Naive thymus-derived CD8-positive, alpha-beta T cell (primary cell): ENCODE measurements at regions not wholly inside any gene's neighbourhood (a gene's known extent, or its start where the extent isn't known, plus 50 kb on each side); places are given as distances from the start of the nearest gene placed in this dataset.

Source experiments
- ATAC-seq, 2 donors: fragments of 150-1000 bp; cut with Tn5 transposase in 1 of 2; sonication (Bioruptor Pico), chemical (Tn5 transposase) in 1 of 2; 1 replicate in 1 of 2; 2 replicates in 1 of 2; pipeline ENCODE4 v1.10.0; 2021; ENCODE audit warnings: mild to moderate bottlenecking in 2 of 2, moderate library complexity in 2 of 2
- POLR2A ChIA-PET: fragments of 350-600 bp; sonication (Branson Sonifier 250); formaldehyde crosslinking; loops from one replicate; lab custom pipeline; 2021; ENCODE audit warnings: antibody characterized with exemption; lab: Charles Lee
- DNase-seq, 10 donors: peaks; one replicate each; pipeline versions ENCODE4 v3.0.0 to v3.0.0-alpha.2; 2020 to 2022
- H3K27ac Mint-ChIP-seq, 10 donors: one replicate each; pipeline ENCODE4 v1.8.0; 2020 to 2022; ENCODE audit warnings: mild to moderate bottlenecking in 10 of 10, mixed read lengths in 10 of 10, moderate library complexity in 4 of 10, inconsistent platforms in 1 of 10
- H3K27me3 Mint-ChIP-seq, 5 donors: one replicate each; pipeline ENCODE4 v1.8.0; 2021 to 2022; ENCODE audit warnings: mixed read lengths in 5 of 5
- H3K36me3 Mint-ChIP-seq, 3 donors: one replicate each; pipeline ENCODE4 v1.8.0; 2020 to 2022; ENCODE audit warnings: mixed read lengths in 3 of 3, mild to moderate bottlenecking in 2 of 3, inconsistent platforms in 1 of 3
- H3K4me1 Mint-ChIP-seq, 4 donors: one replicate each; pipeline ENCODE4 v1.8.0; 2021 to 2022; ENCODE audit warnings: mixed read lengths in 4 of 4
- H3K4me3 Mint-ChIP-seq, 10 donors: one replicate each; pipeline ENCODE4 v1.8.0; 2020 to 2022; ENCODE audit warnings: mild to moderate bottlenecking in 10 of 10, mixed read lengths in 10 of 10, moderate library complexity in 6 of 10, inconsistent platforms in 1 of 10
- H3K9me3 Mint-ChIP-seq, 9 donors: one replicate each; pipeline ENCODE4 v1.8.0; 2020 to 2022; ENCODE audit warnings: mixed read lengths in 9 of 9, mild to moderate bottlenecking in 3 of 9, inconsistent platforms in 1 of 9, moderate library complexity in 1 of 9

DNA sequence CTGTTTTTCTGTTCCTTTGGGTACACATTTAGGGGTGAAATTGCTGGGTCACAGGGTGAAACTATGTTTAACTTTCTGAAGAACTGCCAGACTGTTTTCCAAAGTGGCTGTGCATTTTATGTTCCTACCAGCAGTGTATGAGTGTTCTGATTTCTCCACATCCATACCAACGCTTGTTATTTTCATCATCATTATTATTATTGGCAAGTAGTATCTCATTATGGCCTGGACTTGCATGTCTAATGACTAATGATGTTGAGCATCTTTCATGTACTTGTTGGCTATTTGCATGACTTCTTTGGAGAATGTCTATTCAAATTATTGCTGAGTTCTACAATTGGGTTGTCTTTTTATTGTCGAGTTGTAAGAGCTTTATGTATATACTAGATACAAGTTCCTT is 321.8 kb upstream of the HTR2A start:
- no peak for ATAC-seq
- POLR2A ChIA-PET: no interaction called here

DNA sequence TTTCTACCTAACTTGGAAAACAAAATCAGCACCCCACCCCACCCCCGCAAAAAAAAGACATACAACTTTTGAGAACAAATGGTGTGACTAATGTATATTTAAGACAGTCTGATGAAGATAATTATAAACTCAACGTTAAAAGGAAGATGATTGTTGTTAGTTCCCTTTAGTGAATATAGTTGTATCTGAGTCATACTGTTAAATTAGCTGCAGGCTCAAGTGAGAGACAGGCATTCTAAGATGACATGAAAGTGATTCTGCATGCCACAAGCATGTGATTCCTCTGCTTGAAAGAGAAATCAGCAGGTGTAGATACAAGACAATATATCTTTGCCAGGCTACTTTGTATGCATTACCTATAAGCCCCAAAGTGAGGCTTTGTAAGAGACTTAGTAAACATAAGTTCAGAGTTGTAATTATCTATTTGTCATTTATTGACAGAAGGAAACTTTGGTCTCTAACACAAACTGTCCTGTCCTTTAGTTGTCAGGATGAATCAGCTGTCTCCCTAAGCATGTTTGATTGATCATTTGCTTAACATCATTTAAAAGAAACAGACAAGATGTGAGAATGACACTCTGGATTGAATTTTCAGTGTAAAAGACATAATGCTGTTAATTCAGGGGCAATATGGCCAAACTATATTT is 319.4 kb upstream of the HTR2A start:
- Mint-ChIP-seq H3K27ac (no peak overlapping the region), H3K9me3 (peaks cover 0 to 11% (median 2%) of the 10 kb centered on the region in 9 donors), H3K4me3 (no peak overlapping the region), H3K4me1 (peaks cover 0 to 2% (median 0%) of the 10 kb centered on the region in 4 donors), H3K36me3 (no peaks in the 10 kb centered on the region), H3K27me3 (peaks cover 0 to 3% (median 1%) of the 10 kb centered on the region in 5 donors)
- DNase-seq (no peak), ATAC-seq (no peak)
- POLR2A ChIA-PET: no interaction called here

More for the DNA sequence above, 321.8 kb upstream of the HTR2A start:
- Mint-ChIP-seq H3K9me3 (peaks cover 0 to 9% (median 2%) of the 10 kb centered on the region in 9 donors), H3K36me3 (no peaks in the 10 kb centered on the region), H3K4me3 (no peak overlapping the region), H3K27ac (no peak overlapping the region), H3K27me3 (peaks cover 0 to 3% (median 0%) of the 10 kb centered on the region in 5 donors), H3K4me1 (peaks cover 0 to 2% (median 0%) of the 10 kb centered on the region in 4 donors)
- DNase-seq: no peak

DNA sequence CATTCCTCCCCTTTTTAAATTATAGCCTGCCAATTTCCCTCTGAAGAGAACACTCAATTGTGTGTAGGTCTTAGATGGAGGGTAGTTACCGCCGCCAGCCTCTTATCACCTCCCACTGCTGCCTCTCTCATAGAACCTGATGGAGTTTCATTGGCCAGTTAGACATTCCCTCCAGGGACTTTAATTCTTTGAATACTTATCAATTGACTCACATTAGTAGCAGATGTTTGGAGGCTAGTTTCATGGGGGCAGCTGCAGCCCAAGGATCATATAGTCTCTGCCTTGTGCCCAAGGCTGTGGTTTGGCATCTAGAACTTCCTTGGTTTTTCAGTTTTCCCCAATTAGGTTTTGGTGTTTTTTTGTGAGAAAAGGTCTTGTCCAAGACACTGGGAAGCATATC is 318.9 kb upstream of the HTR2A start:
- H3K27ac Mint-ChIP-seq: no peak overlapping the region
- ATAC-seq (no peak), DNase-seq (no peak)
- H3K27me3 Mint-ChIP-seq: peaks cover 0 to 8% (median 4%) of the 10 kb centered on the region in 5 donors
- H3K4me1 Mint-ChIP-seq: peaks cover 0 to 2% (median 0%) of the 10 kb centered on the region in 4 donors
- no peak overlapping the region for H3K4me3 Mint-ChIP-seq
- no peaks in the 10 kb centered on the region for H3K36me3 Mint-ChIP-seq
- peaks cover 0 to 11% (median 2%) of the 10 kb centered on the region in 9 donors for H3K9me3 Mint-ChIP-seq
- POLR2A ChIA-PET: no interaction called here

DNA sequence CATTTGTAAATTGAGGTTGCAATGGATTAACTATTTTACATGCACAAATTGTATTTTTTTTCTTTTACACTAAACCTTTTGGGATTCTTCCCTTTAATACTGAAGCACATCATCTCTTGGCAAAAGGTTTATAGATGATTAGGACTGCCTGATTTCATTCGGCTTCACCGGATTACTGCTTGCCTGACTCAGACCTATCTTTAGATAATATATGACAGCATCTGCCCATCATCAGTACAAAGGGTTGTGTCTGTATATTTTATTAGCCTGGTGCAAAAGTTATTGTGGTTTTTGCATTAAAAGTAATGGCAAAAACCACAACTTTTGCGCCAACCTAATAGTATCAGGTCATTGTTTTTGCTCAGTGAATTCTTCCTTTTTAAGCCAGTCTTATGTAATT is 316.2 kb upstream of the HTR2A start:
- Mint-ChIP-seq H3K27me3 (peaks cover 0 to 11% (median 3%) of the 10 kb centered on the region in 5 donors), H3K4me1 (peaks cover 0 to 2% (median 0%) of the 10 kb centered on the region in 4 donors), H3K4me3 (no peak overlapping the region), H3K9me3 (peaks cover 0 to 11% (median 0%) of the 10 kb centered on the region in 9 donors), H3K27ac (no peak overlapping the region), H3K36me3 (no peaks in the 10 kb centered on the region)
- ATAC-seq (no peak), DNase-seq (no peak)
- POLR2A ChIA-PET: no interaction called here

DNA sequence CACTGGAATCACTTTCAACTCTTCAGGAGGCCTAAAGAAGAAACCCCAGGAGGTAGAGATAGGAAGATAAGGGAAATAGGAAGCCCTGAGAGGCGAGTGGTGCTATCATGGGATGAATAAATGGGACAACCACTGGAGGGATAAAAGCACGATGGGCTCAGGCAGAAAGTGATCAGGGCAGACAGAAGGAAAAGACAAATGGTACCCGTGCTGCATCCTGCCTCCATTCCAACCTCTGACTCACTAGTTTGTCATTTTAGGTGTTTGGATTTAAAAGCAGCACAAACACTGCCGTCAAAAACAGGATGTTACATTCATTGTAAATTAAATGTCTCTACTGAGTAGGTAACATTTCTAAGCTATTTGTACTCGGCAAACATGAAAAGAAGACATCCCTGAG is 314.3 kb upstream of the HTR2A start:
- H3K9me3 Mint-ChIP-seq: peaks cover 0 to 11% (median 0%) of the 10 kb centered on the region in 9 donors
- ATAC-seq (no peak), DNase-seq (no peak)
- POLR2A ChIA-PET: interaction anchor here (0.5 kb wide), 1 partner anchor 9 kb away, joined by 3 read pairs; no protein-coding TSS in a partner anchor
- peaks cover 0 to 11% (median 3%) of the 10 kb centered on the region in 5 donors for H3K27me3 Mint-ChIP-seq
- no peaks in the 10 kb centered on the region for H3K36me3 Mint-ChIP-seq
- H3K4me3 Mint-ChIP-seq: no peak overlapping the region
- H3K27ac Mint-ChIP-seq: no peak overlapping the region
- peaks cover 0 to 2% (median 0%) of the 10 kb centered on the region in 4 donors for H3K4me1 Mint-ChIP-seq

DNA sequence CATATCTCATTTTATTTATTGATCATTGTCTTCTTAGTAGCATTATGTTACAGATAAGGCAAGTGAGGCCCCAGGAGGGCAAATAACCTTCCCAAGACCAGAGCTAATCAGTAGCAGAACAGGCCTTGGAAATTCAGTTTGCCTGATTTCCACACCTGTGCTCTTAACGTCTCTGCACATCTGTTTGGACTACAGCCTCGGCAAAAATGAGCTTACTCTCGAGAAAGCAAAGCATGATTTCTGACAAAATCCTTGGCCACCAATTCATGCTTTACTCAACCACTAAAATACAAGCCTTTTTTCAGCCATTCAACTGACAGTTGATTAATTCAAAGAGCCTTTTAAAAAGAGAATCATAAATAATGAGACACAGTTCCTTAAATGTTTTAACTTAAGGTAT is 309.3 kb upstream of the HTR2A start:
- DNase-seq (no peak), ATAC-seq (no peak)
- Mint-ChIP-seq H3K27me3 (peaks cover 0 to 10% (median 3%) of the 10 kb centered on the region in 5 donors), H3K36me3 (no peaks in the 10 kb centered on the region), H3K4me1 (no peaks in the 10 kb centered on the region), H3K27ac (no peak overlapping the region), H3K9me3 (peaks cover 0 to 18% (median 5%) of the 10 kb centered on the region in 9 donors), H3K4me3 (no peak overlapping the region)
- POLR2A ChIA-PET: no interaction called here

DNA sequence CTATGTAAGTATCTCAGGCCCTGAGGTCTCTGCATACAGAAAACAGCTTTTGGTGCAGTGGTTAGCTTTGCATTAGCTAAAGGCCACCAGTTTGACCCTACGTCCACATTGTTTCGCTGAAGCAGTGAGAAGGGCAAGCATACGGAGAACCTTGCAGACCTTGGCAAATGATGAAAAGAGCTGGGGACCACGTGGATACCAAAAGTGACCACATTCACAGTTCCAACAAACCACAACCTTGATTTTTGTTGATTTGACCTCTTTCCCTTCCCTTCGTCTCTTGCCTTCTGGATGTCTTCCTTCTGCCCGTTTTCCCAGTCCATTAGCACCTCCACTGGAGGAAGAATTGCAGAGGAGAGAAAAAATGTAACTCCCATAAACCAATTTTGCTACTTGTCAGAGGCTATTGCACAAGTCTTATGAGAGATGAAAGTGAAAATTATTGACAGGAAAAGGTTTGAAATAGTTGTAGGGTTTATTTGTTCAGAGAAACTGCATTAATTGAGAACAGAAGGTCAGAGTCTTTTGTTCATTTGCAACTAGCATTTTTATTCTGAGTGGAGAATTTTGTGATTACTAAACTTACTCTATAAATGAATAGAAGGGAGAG is 293.9 kb upstream of the HTR2A start:
- Mint-ChIP-seq H3K36me3 (no peaks in the 10 kb centered on the region), H3K4me3 (no peak overlapping the region), H3K4me1 (peaks cover 0 to 1% (median 0%) of the 10 kb centered on the region in 4 donors), H3K9me3 (peaks cover 0 to 10% (median 0%) of the 10 kb centered on the region in 9 donors), H3K27ac (no peak overlapping the region), H3K27me3 (peaks cover 2 to 11% (median 2%) of the 10 kb centered on the region in 5 donors)
- DNase-seq (no peak), ATAC-seq (no peak)
- POLR2A ChIA-PET: no interaction called here

DNA sequence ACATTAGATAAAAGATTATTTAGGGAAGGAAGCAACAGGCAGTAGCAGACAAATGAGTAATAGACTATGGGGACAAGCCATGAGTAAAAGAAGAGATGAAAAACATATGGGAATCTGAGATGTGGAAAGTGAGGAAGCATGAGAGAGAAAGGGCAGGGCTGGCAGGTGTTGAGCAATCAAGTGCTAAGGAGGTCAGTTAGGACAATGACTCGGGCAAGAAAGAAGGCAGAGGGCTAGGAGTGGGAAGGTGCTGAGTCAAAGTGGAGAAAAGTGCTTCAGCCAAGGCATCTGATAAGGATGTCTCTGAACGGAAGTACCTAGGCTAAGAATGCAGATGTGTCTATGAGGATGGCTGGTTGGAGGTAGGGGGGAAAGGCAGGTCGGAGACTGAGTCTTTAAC is 291.9 kb upstream of the HTR2A start:
- DNase-seq: no peak
- no peak overlapping the region for H3K4me3 Mint-ChIP-seq
- no peaks in the 10 kb centered on the region for H3K36me3 Mint-ChIP-seq
- POLR2A ChIA-PET: no interaction called here
- H3K4me1 Mint-ChIP-seq: peaks cover 0 to 1% (median 0%) of the 10 kb centered on the region in 4 donors
- H3K9me3 Mint-ChIP-seq: peaks cover 0 to 10% (median 0%) of the 10 kb centered on the region in 9 donors
- no peak for ATAC-seq
- H3K27me3 Mint-ChIP-seq: peaks cover 0 to 11% (median 4%) of the 10 kb centered on the region in 5 donors
- no peak overlapping the region for H3K27ac Mint-ChIP-seq

DNA sequence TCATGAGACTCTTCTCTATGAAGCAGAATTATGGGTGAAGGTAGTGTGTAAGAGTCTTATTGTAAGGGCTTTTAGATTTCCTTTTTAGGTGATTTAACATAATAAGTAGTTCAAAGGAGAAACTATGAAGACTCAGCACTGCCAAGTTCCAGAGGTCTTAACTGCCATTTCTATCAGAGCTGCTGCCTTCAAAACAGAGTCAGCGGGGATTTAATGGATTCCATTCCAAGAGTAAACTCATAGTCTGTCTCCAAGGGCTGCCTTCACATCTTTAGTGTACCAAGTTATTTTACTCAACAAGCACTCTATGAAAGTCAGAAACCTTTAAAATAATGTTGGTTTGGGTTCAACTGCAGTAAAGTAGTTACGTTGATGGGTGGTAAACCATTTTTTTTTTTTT is 289.6 kb upstream of the HTR2A start:
- H3K27me3 Mint-ChIP-seq: peaks cover 3 to 11% (median 5%) of the 10 kb centered on the region in 5 donors
- no peak for ATAC-seq
- peaks cover 0 to 10% (median 0%) of the 10 kb centered on the region in 9 donors for H3K9me3 Mint-ChIP-seq
- no peak overlapping the region for H3K4me3 Mint-ChIP-seq
- H3K36me3 Mint-ChIP-seq: no peaks in the 10 kb centered on the region
- no peak overlapping the region for H3K27ac Mint-ChIP-seq
- POLR2A ChIA-PET: no interaction called here
- peaks cover 0 to 1% (median 0%) of the 10 kb centered on the region in 4 donors for H3K4me1 Mint-ChIP-seq
- no peak for DNase-seq

DNA sequence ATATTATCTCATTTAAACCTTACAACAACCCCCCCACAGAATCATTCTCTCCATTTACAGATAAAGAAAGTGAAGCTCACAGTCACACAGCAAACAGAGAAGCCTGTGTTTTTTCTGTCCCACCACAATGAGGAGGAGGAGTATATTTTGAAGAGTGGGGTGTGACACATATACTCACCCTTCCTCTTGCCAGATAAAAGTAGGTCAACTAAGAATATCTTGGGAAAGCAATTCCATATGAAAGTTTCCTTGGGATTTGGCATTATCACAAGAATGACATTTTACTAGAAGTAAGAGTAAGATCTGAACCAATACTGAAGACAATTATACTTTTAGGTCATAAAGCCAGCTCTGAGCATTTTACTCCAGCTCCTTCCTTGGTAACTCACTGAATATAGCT is 287.5 kb upstream of the HTR2A start:
- peaks cover 3 to 11% (median 6%) of the 10 kb centered on the region in 5 donors for H3K27me3 Mint-ChIP-seq
- no peaks in the 10 kb centered on the region for H3K36me3 Mint-ChIP-seq
- no peak for DNase-seq
- no peak overlapping the region for H3K4me3 Mint-ChIP-seq
- no peak overlapping the region for H3K27ac Mint-ChIP-seq
- ATAC-seq: no peak
- POLR2A ChIA-PET: no interaction called here
- H3K4me1 Mint-ChIP-seq: no peaks in the 10 kb centered on the region
- H3K9me3 Mint-ChIP-seq: peaks cover 0 to 10% (median 0%) of the 10 kb centered on the region in 9 donors

DNA sequence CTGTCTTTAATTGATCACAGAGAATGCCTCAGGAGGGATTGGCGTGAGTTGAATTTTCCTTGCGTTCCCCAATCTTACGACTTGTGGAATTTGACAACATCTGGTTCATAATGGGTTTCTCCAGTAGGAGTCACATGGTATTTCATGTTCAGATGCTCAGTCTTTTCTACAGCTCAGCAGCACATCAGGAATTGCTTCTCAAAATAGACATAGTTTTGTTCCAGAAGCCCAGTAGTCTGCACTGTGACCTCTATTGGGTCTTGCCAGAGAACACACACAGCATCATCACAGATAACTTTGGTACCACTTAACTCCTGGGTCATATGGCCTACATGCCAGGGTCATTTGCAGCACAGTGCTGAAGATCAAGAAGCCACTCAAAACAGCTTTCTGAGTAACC is 282.5 kb upstream of the HTR2A start:
- no peaks in the 10 kb centered on the region for H3K4me1 Mint-ChIP-seq
- no peak for ATAC-seq
- peaks cover 0 to 1% (median 0%) of the 10 kb centered on the region in 9 donors for H3K9me3 Mint-ChIP-seq
- no peaks in the 10 kb centered on the region for H3K36me3 Mint-ChIP-seq
- H3K27me3 Mint-ChIP-seq: peaks cover 0 to 9% (median 4%) of the 10 kb centered on the region in 5 donors
- H3K27ac Mint-ChIP-seq: no peak overlapping the region
- no peak for DNase-seq
- H3K4me3 Mint-ChIP-seq: no peak overlapping the region
- POLR2A ChIA-PET: no interaction called here

DNA sequence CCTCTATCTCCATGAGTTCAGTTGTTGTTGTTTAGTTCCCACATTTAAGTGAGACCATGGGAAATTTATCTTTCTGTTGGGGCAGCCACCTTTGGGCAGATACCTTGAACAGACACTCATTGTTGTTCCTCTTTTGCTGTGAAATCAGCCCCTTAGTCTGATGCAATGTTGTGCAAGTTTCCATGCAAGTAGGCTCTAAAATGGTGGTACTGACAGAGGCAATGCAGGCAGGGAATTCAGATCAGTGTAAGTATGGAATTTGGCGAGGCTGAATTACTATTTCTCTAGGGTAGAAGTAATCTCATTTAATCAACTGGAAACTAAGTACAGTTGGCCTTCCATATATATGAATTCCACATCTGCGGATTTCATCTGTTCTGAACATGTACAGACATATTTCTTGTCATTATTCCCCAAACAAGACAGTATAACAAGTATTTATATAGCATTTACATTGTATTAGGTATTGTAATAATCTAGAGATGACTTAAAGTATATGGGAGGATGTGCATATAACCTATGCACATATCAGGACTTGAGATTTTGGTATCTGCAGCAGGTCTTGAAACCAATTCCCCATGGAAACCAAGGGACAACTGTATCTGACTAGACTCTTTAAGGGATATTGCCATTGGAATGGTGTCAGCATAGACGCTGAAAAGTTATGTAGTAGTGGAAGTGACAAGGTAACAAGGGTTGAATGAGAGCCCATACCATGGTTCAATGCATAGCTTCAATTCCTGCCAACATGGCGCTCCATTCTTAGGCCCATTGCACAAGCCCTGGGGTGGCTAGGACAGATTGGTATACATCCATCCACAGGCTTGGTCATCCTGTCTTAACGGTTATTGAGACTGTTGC is 281.5 kb upstream of the HTR2A start:
- Mint-ChIP-seq H3K27me3 (peaks cover 0 to 9% (median 3%) of the 10 kb centered on the region in 5 donors), H3K4me3 (no peak overlapping the region), H3K9me3 (peaks cover 0 to 1% (median 0%) of the 10 kb centered on the region in 9 donors), H3K36me3 (no peaks in the 10 kb centered on the region), H3K27ac (no peak overlapping the region), H3K4me1 (no peaks in the 10 kb centered on the region)
- no peak for DNase-seq
- no peak for ATAC-seq
- POLR2A ChIA-PET: no interaction called here
